SK-N-SH treated with all-trans-retinoic acid at 6 μM for 48 hours (cell line): ENCODE measurements at regions not wholly inside any gene's neighbourhood (a gene's known extent, or its start where the extent isn't known, plus 50 kb on each side); places are given as distances from the start of the nearest gene placed in this dataset.

Source experiments
- ATAC-seq: fragments of 200-7000 bp; cut with Tn5 transposase; 3 replicates; pipeline ENCODE4 v1.9.1; 2020; ENCODE audit warnings: mild to moderate bottlenecking, moderate library complexity
- ARNTL ChIP-seq: fragments of 450-650 bp; formaldehyde crosslinking; IDR thresholded peaks from 2 replicates; pipeline ENCODE4 v1.5.0; 2020; ENCODE audit warnings: low read depth, mild to moderate bottlenecking, moderate library complexity, borderline replicate concordance
- CSDC2 ChIP-seq: fragments of 250-450 bp; sonication (Bioruptor Pico); IDR thresholded peaks from 2 replicates; pipeline ENCODE4 v1.5.0; 2020; ENCODE audit warnings: mild to moderate bottlenecking, moderate library complexity
- ESRRG ChIP-seq: fragments of 250-450 bp; sonication (Bioruptor Pico); IDR thresholded peaks from 2 replicates; pipeline ENCODE4 v1.6.1; 2021; ENCODE audit warnings: mild to moderate bottlenecking
- GLIS3 ChIP-seq: fragments of 250-450 bp; sonication (Bioruptor Pico); IDR thresholded peaks from 2 replicates; pipeline ENCODE4 v1.5.0; 2020; ENCODE audit warnings: mild to moderate bottlenecking, moderate library complexity
- ISL1 ChIP-seq: fragments of 250-450 bp; sonication (Bioruptor Pico); IDR thresholded peaks from 2 replicates; pipeline ENCODE4 v2.1.2; 2022; ENCODE audit warnings: mild to moderate bottlenecking, moderate library complexity
- OSR1 ChIP-seq: fragments of 250-450 bp; sonication (Bioruptor Pico); IDR thresholded peaks from 2 replicates; pipeline ENCODE4 v1.8.0; 2022; ENCODE audit warnings: moderate library complexity, mild to moderate bottlenecking, inconsistent platforms
- PPARA ChIP-seq: fragments of 250-450 bp; sonication (Bioruptor Pico); IDR thresholded peaks from 2 replicates; pipeline ENCODE4 v1.5.0; 2020; ENCODE audit warnings: mild to moderate bottlenecking, borderline replicate concordance
- RARB ChIP-seq: fragments of 250-450 bp; sonication (Bioruptor Pico); IDR thresholded peaks from 2 replicates; pipeline ENCODE4 v1.8.0; 2021; ENCODE audit warnings: mild to moderate bottlenecking, moderate library complexity
- SNAI2 ChIP-seq: fragments of 250-450 bp; sonication (Bioruptor Pico); IDR thresholded peaks from 2 replicates; pipeline ENCODE4 v1.5.0; 2020; ENCODE audit warnings: mild to moderate bottlenecking, moderate library complexity
- TCF4 ChIP-seq: fragments of 250-450 bp; sonication (Bioruptor Pico); IDR thresholded peaks from 2 replicates; pipeline ENCODE4 v1.8.0; 2021; ENCODE audit warnings: mild to moderate bottlenecking, moderate library complexity, borderline replicate concordance
- TOX ChIP-seq: fragments of 250-450 bp; sonication (Bioruptor Pico); IDR thresholded peaks from 2 replicates; pipeline ENCODE4 v1.8.0; 2021; ENCODE audit warnings: mild to moderate bottlenecking, moderate library complexity, borderline replicate concordance
- ZC3H10 ChIP-seq: fragments of 250-450 bp; sonication (Bioruptor Pico); IDR thresholded peaks from 2 replicates; pipeline ENCODE4 v1.5.1; 2021; ENCODE audit warnings: mild to moderate bottlenecking, moderate library complexity
- ZFP3 ChIP-seq: fragments of 250-450 bp; sonication (Bioruptor Pico); IDR thresholded peaks from 2 replicates; pipeline ENCODE4 v1.5.0; 2020; ENCODE audit warnings: mild to moderate bottlenecking, moderate library complexity
- ZFP30 ChIP-seq: fragments of 450-650 bp; formaldehyde crosslinking; IDR thresholded peaks from 2 replicates; pipeline ENCODE4 v1.5.0; 2022; ENCODE audit warnings: mild to moderate bottlenecking, moderate library complexity
- ZNF565 ChIP-seq: fragments of 450-650 bp; formaldehyde crosslinking; conservative IDR thresholded peaks from 2 replicates; pipeline ENCODE4 v1.5.0; 2020; ENCODE audit warnings: low read depth, mild to moderate bottlenecking, moderate library complexity
- ZNF70 ChIP-seq: fragments of 450-650 bp; formaldehyde crosslinking; IDR thresholded peaks from 2 replicates; pipeline ENCODE4 v1.5.0; 2020; ENCODE audit warnings: mild to moderate bottlenecking, moderate library complexity
- ZNF8 ChIP-seq: fragments of 450-650 bp; formaldehyde crosslinking; IDR thresholded peaks from 2 replicates; pipeline ENCODE4 v1.5.0; 2020; ENCODE audit warnings: mild to moderate bottlenecking, moderate library complexity
- TF ChIP-seq, protein P1 (sequence below): fragments of 250-450 bp; sonication (Bioruptor Pico); IDR thresholded peaks from 2 replicates; pipeline ENCODE4 v1.5.0; 2020; ENCODE audit warnings: mild to moderate bottlenecking, moderate library complexity
- TF ChIP-seq, protein P2 (sequence below): fragments of 250-450 bp; sonication (Bioruptor Pico); IDR thresholded peaks from 2 replicates; pipeline ENCODE4 v1.5.1; 2021; ENCODE audit warnings: mild to moderate bottlenecking, moderate library complexity
- TF ChIP-seq, protein P3 (sequence below): fragments of 250-450 bp; sonication (Bioruptor Pico); IDR thresholded peaks from 2 replicates; pipeline ENCODE4 v1.8.0; 2020; ENCODE audit warnings: mild to moderate bottlenecking, moderate library complexity, borderline replicate concordance
- TF ChIP-seq, protein P4 (sequence below): fragments of 250-450 bp; sonication (Bioruptor Pico); IDR thresholded peaks from 2 replicates; pipeline ENCODE4 v1.5.1; 2020; ENCODE audit warnings: low read depth, mild to moderate bottlenecking, moderate library complexity
- TF ChIP-seq, protein P5 (sequence below): fragments of 250-450 bp; sonication (Bioruptor Pico); IDR thresholded peaks from 2 replicates; pipeline ENCODE4 v1.8.0; 2021; ENCODE audit warnings: low read depth, mild to moderate bottlenecking, moderate library complexity, borderline replicate concordance

DNA sequence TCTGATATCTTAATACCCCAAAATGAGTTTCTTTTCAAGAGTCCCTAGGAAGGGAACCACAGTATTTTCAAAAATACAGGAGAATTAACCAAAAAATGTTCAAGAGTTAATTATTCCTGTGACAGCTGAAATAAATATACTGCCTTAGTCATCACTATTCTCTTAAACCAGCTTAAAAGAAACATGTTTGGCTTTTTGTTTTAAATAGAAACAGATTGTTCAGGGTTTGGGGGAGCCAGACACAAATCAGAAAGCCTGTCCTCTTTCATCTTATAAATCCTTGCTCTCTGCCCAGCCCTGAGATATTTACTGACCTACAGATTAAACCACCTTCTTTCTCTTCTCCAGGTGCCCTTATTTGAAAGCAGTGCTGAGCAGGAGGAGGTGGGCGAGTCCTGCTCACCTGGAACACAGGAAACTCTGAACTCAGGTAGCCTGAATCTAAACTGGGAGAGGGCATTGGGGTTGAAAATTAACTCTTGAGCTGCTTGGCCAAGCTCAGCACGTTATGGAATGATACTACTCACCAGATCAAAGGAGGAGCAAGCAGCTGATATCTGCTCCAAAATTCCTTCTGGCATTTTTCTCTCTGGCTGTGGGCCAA is 84.1 kb upstream of the SPRED1 start (continued):
- TF ChIP-seq, protein P1, sequence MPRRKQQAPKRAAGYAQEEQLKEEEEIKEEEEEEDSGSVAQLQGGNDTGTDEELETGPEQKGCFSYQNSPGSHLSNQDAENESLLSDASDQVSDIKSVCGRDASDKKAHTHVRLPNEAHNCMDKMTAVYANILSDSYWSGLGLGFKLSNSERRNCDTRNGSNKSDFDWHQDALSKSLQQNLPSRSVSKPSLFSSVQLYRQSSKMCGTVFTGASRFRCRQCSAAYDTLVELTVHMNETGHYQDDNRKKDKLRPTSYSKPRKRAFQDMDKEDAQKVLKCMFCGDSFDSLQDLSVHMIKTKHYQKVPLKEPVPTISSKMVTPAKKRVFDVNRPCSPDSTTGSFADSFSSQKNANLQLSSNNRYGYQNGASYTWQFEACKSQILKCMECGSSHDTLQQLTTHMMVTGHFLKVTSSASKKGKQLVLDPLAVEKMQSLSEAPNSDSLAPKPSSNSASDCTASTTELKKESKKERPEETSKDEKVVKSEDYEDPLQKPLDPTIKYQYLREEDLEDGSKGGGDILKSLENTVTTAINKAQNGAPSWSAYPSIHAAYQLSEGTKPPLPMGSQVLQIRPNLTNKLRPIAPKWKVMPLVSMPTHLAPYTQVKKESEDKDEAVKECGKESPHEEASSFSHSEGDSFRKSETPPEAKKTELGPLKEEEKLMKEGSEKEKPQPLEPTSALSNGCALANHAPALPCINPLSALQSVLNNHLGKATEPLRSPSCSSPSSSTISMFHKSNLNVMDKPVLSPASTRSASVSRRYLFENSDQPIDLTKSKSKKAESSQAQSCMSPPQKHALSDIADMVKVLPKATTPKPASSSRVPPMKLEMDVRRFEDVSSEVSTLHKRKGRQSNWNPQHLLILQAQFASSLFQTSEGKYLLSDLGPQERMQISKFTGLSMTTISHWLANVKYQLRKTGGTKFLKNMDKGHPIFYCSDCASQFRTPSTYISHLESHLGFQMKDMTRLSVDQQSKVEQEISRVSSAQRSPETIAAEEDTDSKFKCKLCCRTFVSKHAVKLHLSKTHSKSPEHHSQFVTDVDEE (CRISPR knock-in tag): no peak
- TF ChIP-seq ZNF565 (CRISPR knock-in tag): no peak
- TF ChIP-seq, protein P2, sequence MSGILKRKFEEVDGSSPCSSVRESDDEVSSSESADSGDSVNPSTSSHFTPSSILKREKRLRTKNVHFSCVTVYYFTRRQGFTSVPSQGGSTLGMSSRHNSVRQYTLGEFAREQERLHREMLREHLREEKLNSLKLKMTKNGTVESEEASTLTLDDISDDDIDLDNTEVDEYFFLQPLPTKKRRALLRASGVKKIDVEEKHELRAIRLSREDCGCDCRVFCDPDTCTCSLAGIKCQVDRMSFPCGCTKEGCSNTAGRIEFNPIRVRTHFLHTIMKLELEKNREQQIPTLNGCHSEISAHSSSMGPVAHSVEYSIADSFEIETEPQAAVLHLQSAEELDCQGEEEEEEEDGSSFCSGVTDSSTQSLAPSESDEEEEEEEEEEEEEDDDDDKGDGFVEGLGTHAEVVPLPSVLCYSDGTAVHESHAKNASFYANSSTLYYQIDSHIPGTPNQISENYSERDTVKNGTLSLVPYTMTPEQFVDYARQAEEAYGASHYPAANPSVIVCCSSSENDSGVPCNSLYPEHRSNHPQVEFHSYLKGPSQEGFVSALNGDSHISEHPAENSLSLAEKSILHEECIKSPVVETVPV (CRISPR knock-in tag): no peak
- no peak for TF ChIP-seq ZFP3 (CRISPR knock-in tag)
- no peak for TF ChIP-seq OSR1 (CRISPR knock-in tag)
- no peak for TF ChIP-seq SNAI2
- TF ChIP-seq RARB (CRISPR knock-in tag): no peak
- TF ChIP-seq TOX: no peak
- TF ChIP-seq ZFP30: no peak
- TF ChIP-seq ZC3H10 (CRISPR knock-in tag): no peak
- no peak for TF ChIP-seq ZNF70
- no peak for TF ChIP-seq ARNTL
- TF ChIP-seq, all 23 proteins: peak for 0

DNA sequence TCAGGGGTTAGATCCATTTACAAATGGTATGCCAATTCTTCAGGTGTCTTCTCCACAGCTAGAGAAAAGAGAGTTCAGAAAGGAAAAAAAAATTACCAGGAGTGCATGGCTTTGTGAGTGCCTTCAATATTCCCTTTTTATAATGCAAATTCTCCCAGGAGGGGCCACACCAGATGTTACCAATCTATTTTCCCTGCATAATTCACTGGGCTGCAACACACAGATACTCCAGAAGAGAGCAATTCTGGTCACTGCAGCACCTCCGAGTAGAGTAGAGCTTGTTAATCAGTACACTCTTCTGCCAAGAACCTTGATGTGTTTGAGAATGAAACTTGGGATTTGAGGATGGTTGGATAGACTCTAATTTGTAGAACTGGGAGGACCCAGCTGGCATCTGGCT is 80.7 kb upstream of the SPRED1 start:
- ATAC-seq: no peak
- TF ChIP-seq ISL1 (CRISPR knock-in tag) (no peak), ZFP3 (CRISPR knock-in tag) (no peak), ZNF8 (CRISPR knock-in tag) (no peak), GLIS3 (CRISPR knock-in tag) (no peak), CSDC2 (CRISPR knock-in tag) (no peak), ZNF70 (no peak), TCF4 (CRISPR knock-in tag) (no peak), ZNF565 (CRISPR knock-in tag) (no peak), ARNTL (no peak), ZFP30 (no peak), ZC3H10 (CRISPR knock-in tag) (no peak), SNAI2 (no peak), TOX (no peak), RARB (CRISPR knock-in tag) (no peak)
- TF ChIP-seq, protein P3, sequence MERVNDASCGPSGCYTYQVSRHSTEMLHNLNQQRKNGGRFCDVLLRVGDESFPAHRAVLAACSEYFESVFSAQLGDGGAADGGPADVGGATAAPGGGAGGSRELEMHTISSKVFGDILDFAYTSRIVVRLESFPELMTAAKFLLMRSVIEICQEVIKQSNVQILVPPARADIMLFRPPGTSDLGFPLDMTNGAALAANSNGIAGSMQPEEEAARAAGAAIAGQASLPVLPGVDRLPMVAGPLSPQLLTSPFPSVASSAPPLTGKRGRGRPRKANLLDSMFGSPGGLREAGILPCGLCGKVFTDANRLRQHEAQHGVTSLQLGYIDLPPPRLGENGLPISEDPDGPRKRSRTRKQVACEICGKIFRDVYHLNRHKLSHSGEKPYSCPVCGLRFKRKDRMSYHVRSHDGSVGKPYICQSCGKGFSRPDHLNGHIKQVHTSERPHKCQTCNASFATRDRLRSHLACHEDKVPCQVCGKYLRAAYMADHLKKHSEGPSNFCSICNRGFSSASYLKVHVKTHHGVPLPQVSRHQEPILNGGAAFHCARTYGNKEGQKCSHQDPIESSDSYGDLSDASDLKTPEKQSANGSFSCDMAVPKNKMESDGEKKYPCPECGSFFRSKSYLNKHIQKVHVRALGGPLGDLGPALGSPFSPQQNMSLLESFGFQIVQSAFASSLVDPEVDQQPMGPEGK (CRISPR knock-in tag): no peak
- TF ChIP-seq, protein P4, sequence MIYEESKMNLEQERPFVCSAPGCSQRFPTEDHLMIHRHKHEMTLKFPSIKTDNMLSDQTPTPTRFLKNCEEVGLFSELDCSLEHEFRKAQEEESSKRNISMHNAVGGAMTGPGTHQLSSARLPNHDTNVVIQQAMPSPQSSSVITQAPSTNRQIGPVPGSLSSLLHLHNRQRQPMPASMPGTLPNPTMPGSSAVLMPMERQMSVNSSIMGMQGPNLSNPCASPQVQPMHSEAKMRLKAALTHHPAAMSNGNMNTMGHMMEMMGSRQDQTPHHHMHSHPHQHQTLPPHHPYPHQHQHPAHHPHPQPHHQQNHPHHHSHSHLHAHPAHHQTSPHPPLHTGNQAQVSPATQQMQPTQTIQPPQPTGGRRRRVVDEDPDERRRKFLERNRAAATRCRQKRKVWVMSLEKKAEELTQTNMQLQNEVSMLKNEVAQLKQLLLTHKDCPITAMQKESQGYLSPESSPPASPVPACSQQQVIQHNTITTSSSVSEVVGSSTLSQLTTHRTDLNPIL (CRISPR knock-in tag): no peak
- TF ChIP-seq, protein P2 (CRISPR knock-in tag): no peak

DNA sequence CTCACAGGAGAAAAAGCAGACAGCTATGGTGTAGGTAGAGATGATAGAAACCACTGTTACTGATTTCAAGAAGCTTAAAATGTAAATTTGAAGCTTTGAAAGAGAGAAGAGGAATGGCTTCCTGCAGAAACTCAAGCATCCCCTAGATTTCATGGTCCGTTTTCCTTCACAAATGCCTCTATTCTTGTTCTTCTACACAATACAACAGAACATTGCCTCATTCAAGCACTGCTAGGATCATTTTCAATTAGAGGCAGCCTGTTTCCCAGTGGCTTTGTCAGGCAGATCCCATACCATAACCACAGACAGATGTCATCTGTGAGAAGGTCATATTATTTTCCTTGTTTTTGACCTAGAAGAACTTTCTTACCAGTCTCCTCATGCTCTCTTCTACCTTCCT is 77.9 kb upstream of the SPRED1 start:
- no peak for ATAC-seq
- TF ChIP-seq OSR1 (CRISPR knock-in tag) (no peak), ESRRG (CRISPR knock-in tag) (no peak), PPARA (no peak), ZNF565 (CRISPR knock-in tag) (no peak), ZNF70 (no peak), ZNF8 (CRISPR knock-in tag) (no peak)
- TF ChIP-seq, protein P5, sequence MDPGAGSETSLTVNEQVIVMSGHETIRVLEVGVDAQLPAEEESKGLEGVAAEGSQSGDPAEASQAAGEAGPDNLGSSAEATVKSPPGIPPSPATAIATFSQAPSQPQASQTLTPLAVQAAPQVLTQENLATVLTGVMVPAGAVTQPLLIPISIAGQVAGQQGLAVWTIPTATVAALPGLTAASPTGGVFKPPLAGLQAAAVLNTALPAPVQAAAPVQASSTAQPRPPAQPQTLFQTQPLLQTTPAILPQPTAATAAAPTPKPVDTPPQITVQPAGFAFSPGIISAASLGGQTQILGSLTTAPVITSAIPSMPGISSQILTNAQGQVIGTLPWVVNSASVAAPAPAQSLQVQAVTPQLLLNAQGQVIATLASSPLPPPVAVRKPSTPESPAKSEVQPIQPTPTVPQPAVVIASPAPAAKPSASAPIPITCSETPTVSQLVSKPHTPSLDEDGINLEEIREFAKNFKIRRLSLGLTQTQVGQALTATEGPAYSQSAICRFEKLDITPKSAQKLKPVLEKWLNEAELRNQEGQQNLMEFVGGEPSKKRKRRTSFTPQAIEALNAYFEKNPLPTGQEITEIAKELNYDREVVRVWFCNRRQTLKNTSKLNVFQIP (CRISPR knock-in tag): no peak
- TF ChIP-seq, protein P4 (CRISPR knock-in tag): no peak
